HEK293 (cell line): ENCODE measurements at regions not wholly inside any gene's neighbourhood (a gene's known extent, or its start where the extent isn't known, plus 50 kb on each side); places are given as distances from the start of the nearest gene placed in this dataset.

Source experiments
- ATF2 ChIP-seq: fragments of 450-650 bp; formaldehyde crosslinking; IDR thresholded peaks from 2 replicates; pipeline ENCODE4 v1.5.1; 2016; ENCODE audit warnings: missing biosample characterization, missing genetic modification characterization, low read depth
- GLI2 ChIP-seq: fragments of 450-650 bp; formaldehyde crosslinking; IDR thresholded peaks from 2 replicates; pipeline ENCODE4; 2017; ENCODE audit warnings: missing biosample characterization, missing genetic modification characterization, low read depth, borderline replicate concordance
- GLIS2 ChIP-seq: fragments of 450-650 bp; formaldehyde crosslinking; IDR thresholded peaks from 2 replicates; pipeline ENCODE4 v1.5.1; 2016; ENCODE audit warnings: missing biosample characterization, missing genetic modification characterization
- HOXA7 ChIP-seq: sonication (generic); formaldehyde crosslinking; IDR thresholded peaks from 2 replicates; pipeline ENCODE4 v1.8.1; 2022; ENCODE audit warnings: missing genetic modification reagents, borderline replicate concordance
- KLF16 ChIP-seq: fragments of 450-650 bp; formaldehyde crosslinking; IDR thresholded peaks from 2 replicates; pipeline ENCODE4 v1.5.1; 2017; ENCODE audit warnings: missing biosample characterization, missing genetic modification characterization
- MZF1 ChIP-seq: fragments of 450-650 bp; formaldehyde crosslinking; IDR thresholded peaks from 2 replicates; pipeline ENCODE4 v1.5.1; 2017; ENCODE audit warnings: missing biosample characterization, missing genetic modification characterization, borderline replicate concordance
- PRDM1 ChIP-seq: fragments of 450-650 bp; formaldehyde crosslinking; IDR thresholded peaks from 2 replicates; pipeline ENCODE4; 2016; ENCODE audit warnings: missing biosample characterization, missing genetic modification characterization
- RBAK ChIP-seq: fragments of 450-650 bp; formaldehyde crosslinking; IDR thresholded peaks from 2 replicates; pipeline ENCODE4 v1.5.1; 2016; ENCODE audit warnings: missing biosample characterization, missing genetic modification characterization
- SP3 ChIP-seq: fragments of 450-650 bp; formaldehyde crosslinking; IDR thresholded peaks from 2 replicates; pipeline ENCODE4 v1.5.1; 2016; ENCODE audit warnings: missing biosample characterization, missing genetic modification characterization
- ZBTB20 ChIP-seq: fragments of 450-650 bp; formaldehyde crosslinking; IDR thresholded peaks from 2 replicates; pipeline ENCODE4 v1.5.1; 2016; ENCODE audit warnings: missing biosample characterization, missing genetic modification characterization
- ZBTB7A ChIP-seq: fragments of 450-650 bp; formaldehyde crosslinking; IDR thresholded peaks from 2 replicates; pipeline ENCODE4 v1.5.1; 2016; ENCODE audit warnings: low read depth, missing biosample characterization, missing genetic modification characterization
- ZFP41 ChIP-seq: fragments of 450-650 bp; formaldehyde crosslinking; IDR thresholded peaks from 2 replicates; pipeline ENCODE4 v1.5.1; 2016; ENCODE audit warnings: missing biosample characterization, missing genetic modification characterization, borderline replicate concordance
- ZNF10 ChIP-seq: fragments of 450-650 bp; formaldehyde crosslinking; IDR thresholded peaks from 2 replicates; pipeline ENCODE4 v1.5.1; 2017; ENCODE audit warnings: missing biosample characterization, missing genetic modification characterization
- ZNF132 ChIP-seq: fragments of 450-650 bp; formaldehyde crosslinking; IDR thresholded peaks from 2 replicates; pipeline ENCODE4 v1.5.1; 2017; ENCODE audit warnings: missing biosample characterization, missing genetic modification characterization, borderline replicate concordance
- ZNF169 ChIP-seq: fragments of 450-650 bp; formaldehyde crosslinking; IDR thresholded peaks from 2 replicates; pipeline ENCODE4 v1.5.1; 2016; ENCODE audit warnings: missing biosample characterization, missing genetic modification characterization
- ZNF324 ChIP-seq: fragments of 450-650 bp; formaldehyde crosslinking; IDR thresholded peaks from 2 replicates; pipeline ENCODE4 v1.5.1; 2016; ENCODE audit warnings: missing biosample characterization, missing genetic modification characterization
- ZNF433 ChIP-seq: fragments of 450-650 bp; formaldehyde crosslinking; IDR thresholded peaks from 2 replicates; pipeline ENCODE4 v1.5.1; 2016; ENCODE audit warnings: missing biosample characterization, missing genetic modification characterization, low read depth
- ZNF501 ChIP-seq: fragments of 450-650 bp; formaldehyde crosslinking; IDR thresholded peaks from 2 replicates; pipeline ENCODE4 v1.5.1; 2016; ENCODE audit warnings: missing biosample characterization, missing genetic modification characterization
- ZNF544 ChIP-seq: fragments of 450-650 bp; formaldehyde crosslinking; IDR thresholded peaks from 2 replicates; pipeline ENCODE4 v1.5.0; 2017; ENCODE audit warnings: missing biosample characterization, missing genetic modification characterization
- ZNF549 ChIP-seq: fragments of 450-650 bp; IDR thresholded peaks from 2 replicates; pipeline ENCODE4 v1.5.1; 2018; ENCODE audit warnings: missing biosample characterization, missing genetic modification characterization, mild to moderate bottlenecking, inconsistent platforms, moderate library complexity
- ZNF561 ChIP-seq: fragments of 450-650 bp; IDR thresholded peaks from 2 replicates; pipeline ENCODE4 v1.5.1; 2018; ENCODE audit warnings: missing biosample characterization, missing genetic modification characterization, borderline replicate concordance
- ZNF677 ChIP-seq: fragments of 450-650 bp; IDR thresholded peaks from 2 replicates; pipeline ENCODE4 v1.5.0; 2018; ENCODE audit warnings: missing biosample characterization, mild to moderate bottlenecking, missing genetic modification characterization, moderate library complexity
- TF ChIP-seq, protein P1 (sequence below): fragments of 450-650 bp; formaldehyde crosslinking; IDR thresholded peaks from 2 replicates; pipeline ENCODE4 v1.5.1; 2017; ENCODE audit warnings: missing biosample characterization, missing genetic modification characterization
- TF ChIP-seq, protein P2 (sequence below): fragments of 450-650 bp; formaldehyde crosslinking; IDR thresholded peaks from 2 replicates; pipeline ENCODE4 v1.5.1; 2017; ENCODE audit warnings: missing biosample characterization, missing genetic modification characterization
- TF ChIP-seq, protein P3 (sequence below): fragments of 450-650 bp; formaldehyde crosslinking; IDR thresholded peaks from 2 replicates; pipeline ENCODE4 v1.5.1; 2016; ENCODE audit warnings: missing biosample characterization, missing genetic modification characterization
- TF ChIP-seq, protein P4 (sequence below): IDR thresholded peaks from 2 replicates; pipeline ENCODE4 v1.6.1; 2011; ENCODE audit warnings: mild to moderate bottlenecking, low read depth, low read length, borderline replicate concordance
- TF ChIP-seq, protein P5 (sequence below): fragments of 450-650 bp; formaldehyde crosslinking; IDR thresholded peaks from 2 replicates; pipeline ENCODE4 v1.5.1; 2016; ENCODE audit warnings: missing biosample characterization, missing genetic modification characterization
- TF ChIP-seq, protein P6 (sequence below): fragments of 450-650 bp; formaldehyde crosslinking; IDR thresholded peaks from 2 replicates; pipeline ENCODE4 v1.5.1; 2016; ENCODE audit warnings: missing biosample characterization, missing genetic modification characterization

DNA sequence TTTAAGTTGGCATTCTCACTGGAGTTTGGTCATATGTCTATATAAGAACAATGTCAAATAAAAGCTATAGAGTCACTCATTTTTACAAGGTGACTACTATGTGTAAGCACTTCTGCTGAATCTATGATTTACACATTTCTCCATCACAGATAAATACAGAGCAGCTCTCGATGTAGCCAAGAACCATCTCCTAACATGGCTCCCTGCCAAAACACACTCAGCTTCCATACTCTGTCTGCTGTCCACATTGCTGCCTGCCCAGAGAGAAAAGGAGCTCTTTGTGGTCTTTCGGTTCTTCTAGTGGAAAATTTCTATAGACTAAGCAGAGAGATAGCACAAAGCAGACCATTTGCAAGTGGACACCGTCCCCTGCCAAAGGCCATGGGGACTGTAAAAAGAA lies 190.9 kb upstream of the KLF12 start (continued):
- TF ChIP-seq, protein P1, sequence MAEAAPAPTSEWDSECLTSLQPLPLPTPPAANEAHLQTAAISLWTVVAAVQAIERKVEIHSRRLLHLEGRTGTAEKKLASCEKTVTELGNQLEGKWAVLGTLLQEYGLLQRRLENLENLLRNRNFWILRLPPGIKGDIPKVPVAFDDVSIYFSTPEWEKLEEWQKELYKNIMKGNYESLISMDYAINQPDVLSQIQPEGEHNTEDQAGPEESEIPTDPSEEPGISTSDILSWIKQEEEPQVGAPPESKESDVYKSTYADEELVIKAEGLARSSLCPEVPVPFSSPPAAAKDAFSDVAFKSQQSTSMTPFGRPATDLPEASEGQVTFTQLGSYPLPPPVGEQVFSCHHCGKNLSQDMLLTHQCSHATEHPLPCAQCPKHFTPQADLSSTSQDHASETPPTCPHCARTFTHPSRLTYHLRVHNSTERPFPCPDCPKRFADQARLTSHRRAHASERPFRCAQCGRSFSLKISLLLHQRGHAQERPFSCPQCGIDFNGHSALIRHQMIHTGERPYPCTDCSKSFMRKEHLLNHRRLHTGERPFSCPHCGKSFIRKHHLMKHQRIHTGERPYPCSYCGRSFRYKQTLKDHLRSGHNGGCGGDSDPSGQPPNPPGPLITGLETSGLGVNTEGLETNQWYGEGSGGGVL: no peak
- TF ChIP-seq ATF2 (tag by site-specific recombination): 0 out of 2 replicates have a peak, but pooled peaks have one; percentile 16
- no peak for TF ChIP-seq ZNF501 (tag by site-specific recombination)
- no peak for TF ChIP-seq ZNF433 (tag by site-specific recombination)
- TF ChIP-seq HOXA7 (CRISPR knock-in tag): no peak
- TF ChIP-seq ZBTB7A (tag by site-specific recombination): no peak
- no peak for TF ChIP-seq SP3 (tag by site-specific recombination)
- TF ChIP-seq ZNF324 (tag by site-specific recombination): no peak
- TF ChIP-seq GLI2 (tag by site-specific recombination): no peak
- TF ChIP-seq ZNF544 (tag by site-specific recombination): no peak
- TF ChIP-seq, protein P2, sequence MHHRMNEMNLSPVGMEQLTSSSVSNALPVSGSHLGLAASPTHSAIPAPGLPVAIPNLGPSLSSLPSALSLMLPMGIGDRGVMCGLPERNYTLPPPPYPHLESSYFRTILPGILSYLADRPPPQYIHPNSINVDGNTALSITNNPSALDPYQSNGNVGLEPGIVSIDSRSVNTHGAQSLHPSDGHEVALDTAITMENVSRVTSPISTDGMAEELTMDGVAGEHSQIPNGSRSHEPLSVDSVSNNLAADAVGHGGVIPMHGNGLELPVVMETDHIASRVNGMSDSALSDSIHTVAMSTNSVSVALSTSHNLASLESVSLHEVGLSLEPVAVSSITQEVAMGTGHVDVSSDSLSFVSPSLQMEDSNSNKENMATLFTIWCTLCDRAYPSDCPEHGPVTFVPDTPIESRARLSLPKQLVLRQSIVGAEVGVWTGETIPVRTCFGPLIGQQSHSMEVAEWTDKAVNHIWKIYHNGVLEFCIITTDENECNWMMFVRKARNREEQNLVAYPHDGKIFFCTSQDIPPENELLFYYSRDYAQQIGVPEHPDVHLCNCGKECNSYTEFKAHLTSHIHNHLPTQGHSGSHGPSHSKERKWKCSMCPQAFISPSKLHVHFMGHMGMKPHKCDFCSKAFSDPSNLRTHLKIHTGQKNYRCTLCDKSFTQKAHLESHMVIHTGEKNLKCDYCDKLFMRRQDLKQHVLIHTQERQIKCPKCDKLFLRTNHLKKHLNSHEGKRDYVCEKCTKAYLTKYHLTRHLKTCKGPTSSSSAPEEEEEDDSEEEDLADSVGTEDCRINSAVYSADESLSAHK: peak; percentile 90
- TF ChIP-seq, protein P3, sequence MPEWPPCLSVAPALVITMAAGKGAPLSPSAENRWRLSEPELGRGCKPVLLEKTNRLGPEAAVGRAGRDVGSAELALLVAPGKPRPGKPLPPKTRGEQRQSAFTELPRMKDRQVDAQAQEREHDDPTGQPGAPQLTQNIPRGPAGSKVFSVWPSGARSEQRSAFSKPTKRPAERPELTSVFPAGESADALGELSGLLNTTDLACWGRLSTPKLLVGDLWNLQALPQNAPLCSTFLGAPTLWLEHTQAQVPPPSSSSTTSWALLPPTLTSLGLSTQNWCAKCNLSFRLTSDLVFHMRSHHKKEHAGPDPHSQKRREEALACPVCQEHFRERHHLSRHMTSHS (tag by site-specific recombination): no peak
- no peak for TF ChIP-seq ZNF169 (tag by site-specific recombination)
- TF ChIP-seq ZNF561 (tag by site-specific recombination): peak; percentile 84
- no peak for TF ChIP-seq ZBTB20 (tag by site-specific recombination)
- TF ChIP-seq, protein P4, sequence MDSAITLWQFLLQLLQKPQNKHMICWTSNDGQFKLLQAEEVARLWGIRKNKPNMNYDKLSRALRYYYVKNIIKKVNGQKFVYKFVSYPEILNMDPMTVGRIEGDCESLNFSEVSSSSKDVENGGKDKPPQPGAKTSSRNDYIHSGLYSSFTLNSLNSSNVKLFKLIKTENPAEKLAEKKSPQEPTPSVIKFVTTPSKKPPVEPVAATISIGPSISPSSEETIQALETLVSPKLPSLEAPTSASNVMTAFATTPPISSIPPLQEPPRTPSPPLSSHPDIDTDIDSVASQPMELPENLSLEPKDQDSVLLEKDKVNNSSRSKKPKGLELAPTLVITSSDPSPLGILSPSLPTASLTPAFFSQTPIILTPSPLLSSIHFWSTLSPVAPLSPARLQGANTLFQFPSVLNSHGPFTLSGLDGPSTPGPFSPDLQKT: no peak
- TF ChIP-seq ZNF549 (tag by site-specific recombination): no peak
- TF ChIP-seq MZF1 (tag by site-specific recombination): no peak; the same call in 1 of the 2 replicates
- TF ChIP-seq, protein P5, sequence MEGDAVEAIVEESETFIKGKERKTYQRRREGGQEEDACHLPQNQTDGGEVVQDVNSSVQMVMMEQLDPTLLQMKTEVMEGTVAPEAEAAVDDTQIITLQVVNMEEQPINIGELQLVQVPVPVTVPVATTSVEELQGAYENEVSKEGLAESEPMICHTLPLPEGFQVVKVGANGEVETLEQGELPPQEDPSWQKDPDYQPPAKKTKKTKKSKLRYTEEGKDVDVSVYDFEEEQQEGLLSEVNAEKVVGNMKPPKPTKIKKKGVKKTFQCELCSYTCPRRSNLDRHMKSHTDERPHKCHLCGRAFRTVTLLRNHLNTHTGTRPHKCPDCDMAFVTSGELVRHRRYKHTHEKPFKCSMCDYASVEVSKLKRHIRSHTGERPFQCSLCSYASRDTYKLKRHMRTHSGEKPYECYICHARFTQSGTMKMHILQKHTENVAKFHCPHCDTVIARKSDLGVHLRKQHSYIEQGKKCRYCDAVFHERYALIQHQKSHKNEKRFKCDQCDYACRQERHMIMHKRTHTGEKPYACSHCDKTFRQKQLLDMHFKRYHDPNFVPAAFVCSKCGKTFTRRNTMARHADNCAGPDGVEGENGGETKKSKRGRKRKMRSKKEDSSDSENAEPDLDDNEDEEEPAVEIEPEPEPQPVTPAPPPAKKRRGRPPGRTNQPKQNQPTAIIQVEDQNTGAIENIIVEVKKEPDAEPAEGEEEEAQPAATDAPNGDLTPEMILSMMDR (tag by site-specific recombination): no peak
- TF ChIP-seq ZNF10 (tag by site-specific recombination): no peak
- no peak for TF ChIP-seq GLIS2 (tag by site-specific recombination)
- TF ChIP-seq ZFP41 (tag by site-specific recombination): no peak
- no peak for TF ChIP-seq KLF16
- TF ChIP-seq ZNF677 (tag by site-specific recombination): no peak
- TF ChIP-seq, protein P6, sequence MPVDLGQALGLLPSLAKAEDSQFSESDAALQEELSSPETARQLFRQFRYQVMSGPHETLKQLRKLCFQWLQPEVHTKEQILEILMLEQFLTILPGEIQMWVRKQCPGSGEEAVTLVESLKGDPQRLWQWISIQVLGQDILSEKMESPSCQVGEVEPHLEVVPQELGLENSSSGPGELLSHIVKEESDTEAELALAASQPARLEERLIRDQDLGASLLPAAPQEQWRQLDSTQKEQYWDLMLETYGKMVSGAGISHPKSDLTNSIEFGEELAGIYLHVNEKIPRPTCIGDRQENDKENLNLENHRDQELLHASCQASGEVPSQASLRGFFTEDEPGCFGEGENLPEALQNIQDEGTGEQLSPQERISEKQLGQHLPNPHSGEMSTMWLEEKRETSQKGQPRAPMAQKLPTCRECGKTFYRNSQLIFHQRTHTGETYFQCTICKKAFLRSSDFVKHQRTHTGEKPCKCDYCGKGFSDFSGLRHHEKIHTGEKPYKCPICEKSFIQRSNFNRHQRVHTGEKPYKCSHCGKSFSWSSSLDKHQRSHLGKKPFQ (tag by site-specific recombination): peak; percentile 75
- no peak for TF ChIP-seq ZNF132 (tag by site-specific recombination)
- no peak for TF ChIP-seq RBAK (tag by site-specific recombination)
- TF ChIP-seq PRDM1 (tag by site-specific recombination): no peak
